GM23338 (cell line): ENCODE measurements at regions not wholly inside any gene's neighbourhood (a gene's known extent, or its start where the extent isn't known, plus 50 kb on each side); places are given as distances from the start of the nearest gene placed in this dataset.

Experiments
- CREB1 ChIP-seq: fragments of 250-450 bp; sonication (Bioruptor Pico); IDR thresholded peaks from 2 replicates; pipeline ENCODE4 v1.5.0; 2020; ENCODE audit warnings: low read depth, mild to moderate bottlenecking, moderate library complexity
- EZH2 ChIP-seq: fragments of 200-600 bp; sonication (generic); IDR thresholded peaks from one replicate; pipeline ENCODE4 v1.8.0; 2017; ENCODE audit warnings: antibody characterized with exemption, mild to moderate bottlenecking, low read depth; ENCODE audit not compliant: unreplicated experiment
- EZH2phosphoT487 ChIP-seq: fragments of 200-600 bp; sonication (generic); IDR thresholded peaks from one replicate; pipeline ENCODE4 v1.8.1; 2018; ENCODE audit warnings: antibody characterized with exemption; ENCODE audit not compliant: unreplicated experiment
- JUNB ChIP-seq: IDR thresholded peaks from one replicate; pipeline ENCODE4 v1.6.1; 2016; ENCODE audit warnings: antibody characterized with exemption; ENCODE audit not compliant: unreplicated experiment
- NANOG ChIP-seq: IDR thresholded peaks from 2 replicates; pipeline ENCODE4 v1.6.1; 2016; ENCODE audit warnings: antibody characterized with exemption, borderline replicate concordance
- POLR2AphosphoS5 ChIP-seq: IDR thresholded peaks from 2 replicates; pipeline ENCODE4 v1.6.1; 2016; ENCODE audit warnings: antibody characterized with exemption, low read depth
- STAT1 ChIP-seq: IDR thresholded peaks from one replicate; pipeline ENCODE4 v1.6.1; 2016; ENCODE audit warnings: antibody characterized with exemption; ENCODE audit not compliant: unreplicated experiment
- ZNF114 ChIP-seq: fragments of 250-450 bp; sonication (Bioruptor Pico); IDR thresholded peaks from 2 replicates; pipeline ENCODE4 v1.5.0; 2020; ENCODE audit warnings: mild to moderate bottlenecking, moderate library complexity
- ZNF331 ChIP-seq: fragments of 250-450 bp; sonication (Bioruptor Pico); IDR thresholded peaks from 2 replicates; pipeline ENCODE4 v1.5.0; 2020; ENCODE audit warnings: low read depth, mild to moderate bottlenecking, moderate library complexity
- TF ChIP-seq, protein P1 (sequence below), 2 experiments: fragments of 200-600 bp in 1 of 2; sonication (generic) in 1 of 2; conservative IDR thresholded peaks; 2 replicates each; pipeline versions ENCODE4 v1.5.1 to v1.6.1; 2016 to 2017; ENCODE audit warnings: antibody characterized with exemption in 2 of 2, low read depth in 2 of 2, mild to moderate bottlenecking in 2 of 2, moderate library complexity in 1 of 2
- TF ChIP-seq, protein P2 (sequence below): IDR thresholded peaks from 2 replicates; pipeline ENCODE4 v1.6.1; 2016; ENCODE audit warnings: antibody characterized with exemption
- TF ChIP-seq, protein P3 (sequence below): IDR thresholded peaks from one replicate; pipeline ENCODE4 v1.6.1; 2018; ENCODE audit warnings: antibody characterized with exemption; ENCODE audit not compliant: unreplicated experiment
- TF ChIP-seq, protein P4 (sequence below): fragments of 250-450 bp; sonication (Bioruptor Pico); IDR thresholded peaks from 2 replicates; pipeline ENCODE4 v1.5.0; 2020; ENCODE audit warnings: mild to moderate bottlenecking, moderate library complexity

DNA sequence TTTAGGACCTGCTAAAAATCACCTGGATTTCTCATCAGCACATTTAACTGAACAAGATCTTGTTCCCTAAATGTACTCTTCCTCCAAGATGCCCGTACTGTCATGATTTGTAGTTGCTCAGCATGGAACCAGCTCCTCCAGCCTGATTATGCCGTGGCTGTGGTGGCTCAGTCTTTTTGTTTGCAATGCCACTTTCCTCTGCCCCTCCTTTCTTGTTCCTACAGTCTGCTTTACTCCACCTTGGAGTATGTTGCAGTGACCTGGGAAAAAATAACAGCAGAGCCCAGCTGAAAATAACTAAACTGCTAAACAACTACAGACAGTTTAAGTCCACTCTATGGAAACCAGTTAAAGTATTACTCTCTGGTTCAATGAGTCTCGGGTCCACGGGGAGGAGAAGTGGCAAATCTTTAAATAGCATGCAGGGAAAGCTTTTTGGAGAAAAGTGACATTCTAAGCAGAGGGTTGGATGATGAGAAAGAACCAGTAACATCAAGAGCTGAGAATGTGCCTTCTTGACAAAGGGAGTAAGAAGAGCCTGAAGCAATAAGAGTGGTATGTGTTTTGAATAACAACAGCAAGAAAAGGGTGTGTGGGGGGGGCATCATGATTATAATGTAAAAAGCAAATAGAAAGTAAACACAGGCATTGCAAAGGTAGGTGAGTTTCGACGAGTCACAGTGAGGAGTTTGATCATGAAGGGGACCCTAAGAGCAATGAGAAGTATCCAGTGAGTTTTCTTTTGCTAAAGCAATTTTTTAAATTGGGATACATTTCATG, 225.7 kb downstream of the TMX3 start:
- TF ChIP-seq, protein P1, sequence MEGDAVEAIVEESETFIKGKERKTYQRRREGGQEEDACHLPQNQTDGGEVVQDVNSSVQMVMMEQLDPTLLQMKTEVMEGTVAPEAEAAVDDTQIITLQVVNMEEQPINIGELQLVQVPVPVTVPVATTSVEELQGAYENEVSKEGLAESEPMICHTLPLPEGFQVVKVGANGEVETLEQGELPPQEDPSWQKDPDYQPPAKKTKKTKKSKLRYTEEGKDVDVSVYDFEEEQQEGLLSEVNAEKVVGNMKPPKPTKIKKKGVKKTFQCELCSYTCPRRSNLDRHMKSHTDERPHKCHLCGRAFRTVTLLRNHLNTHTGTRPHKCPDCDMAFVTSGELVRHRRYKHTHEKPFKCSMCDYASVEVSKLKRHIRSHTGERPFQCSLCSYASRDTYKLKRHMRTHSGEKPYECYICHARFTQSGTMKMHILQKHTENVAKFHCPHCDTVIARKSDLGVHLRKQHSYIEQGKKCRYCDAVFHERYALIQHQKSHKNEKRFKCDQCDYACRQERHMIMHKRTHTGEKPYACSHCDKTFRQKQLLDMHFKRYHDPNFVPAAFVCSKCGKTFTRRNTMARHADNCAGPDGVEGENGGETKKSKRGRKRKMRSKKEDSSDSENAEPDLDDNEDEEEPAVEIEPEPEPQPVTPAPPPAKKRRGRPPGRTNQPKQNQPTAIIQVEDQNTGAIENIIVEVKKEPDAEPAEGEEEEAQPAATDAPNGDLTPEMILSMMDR (conservative IDR thresholded peaks at IDR 0.05; ENCODE audit: low read depth in 2 of 2), result no peak
- no peak for TF ChIP-seq EZH2
- TF ChIP-seq, protein P2, sequence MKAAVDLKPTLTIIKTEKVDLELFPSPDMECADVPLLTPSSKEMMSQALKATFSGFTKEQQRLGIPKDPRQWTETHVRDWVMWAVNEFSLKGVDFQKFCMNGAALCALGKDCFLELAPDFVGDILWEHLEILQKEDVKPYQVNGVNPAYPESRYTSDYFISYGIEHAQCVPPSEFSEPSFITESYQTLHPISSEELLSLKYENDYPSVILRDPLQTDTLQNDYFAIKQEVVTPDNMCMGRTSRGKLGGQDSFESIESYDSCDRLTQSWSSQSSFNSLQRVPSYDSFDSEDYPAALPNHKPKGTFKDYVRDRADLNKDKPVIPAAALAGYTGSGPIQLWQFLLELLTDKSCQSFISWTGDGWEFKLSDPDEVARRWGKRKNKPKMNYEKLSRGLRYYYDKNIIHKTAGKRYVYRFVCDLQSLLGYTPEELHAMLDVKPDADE, result no peak
- TF ChIP-seq, protein P3, sequence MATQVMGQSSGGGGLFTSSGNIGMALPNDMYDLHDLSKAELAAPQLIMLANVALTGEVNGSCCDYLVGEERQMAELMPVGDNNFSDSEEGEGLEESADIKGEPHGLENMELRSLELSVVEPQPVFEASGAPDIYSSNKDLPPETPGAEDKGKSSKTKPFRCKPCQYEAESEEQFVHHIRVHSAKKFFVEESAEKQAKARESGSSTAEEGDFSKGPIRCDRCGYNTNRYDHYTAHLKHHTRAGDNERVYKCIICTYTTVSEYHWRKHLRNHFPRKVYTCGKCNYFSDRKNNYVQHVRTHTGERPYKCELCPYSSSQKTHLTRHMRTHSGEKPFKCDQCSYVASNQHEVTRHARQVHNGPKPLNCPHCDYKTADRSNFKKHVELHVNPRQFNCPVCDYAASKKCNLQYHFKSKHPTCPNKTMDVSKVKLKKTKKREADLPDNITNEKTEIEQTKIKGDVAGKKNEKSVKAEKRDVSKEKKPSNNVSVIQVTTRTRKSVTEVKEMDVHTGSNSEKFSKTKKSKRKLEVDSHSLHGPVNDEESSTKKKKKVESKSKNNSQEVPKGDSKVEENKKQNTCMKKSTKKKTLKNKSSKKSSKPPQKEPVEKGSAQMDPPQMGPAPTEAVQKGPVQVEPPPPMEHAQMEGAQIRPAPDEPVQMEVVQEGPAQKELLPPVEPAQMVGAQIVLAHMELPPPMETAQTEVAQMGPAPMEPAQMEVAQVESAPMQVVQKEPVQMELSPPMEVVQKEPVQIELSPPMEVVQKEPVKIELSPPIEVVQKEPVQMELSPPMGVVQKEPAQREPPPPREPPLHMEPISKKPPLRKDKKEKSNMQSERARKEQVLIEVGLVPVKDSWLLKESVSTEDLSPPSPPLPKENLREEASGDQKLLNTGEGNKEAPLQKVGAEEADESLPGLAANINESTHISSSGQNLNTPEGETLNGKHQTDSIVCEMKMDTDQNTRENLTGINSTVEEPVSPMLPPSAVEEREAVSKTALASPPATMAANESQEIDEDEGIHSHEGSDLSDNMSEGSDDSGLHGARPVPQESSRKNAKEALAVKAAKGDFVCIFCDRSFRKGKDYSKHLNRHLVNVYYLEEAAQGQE, result no peak
- TF ChIP-seq EZH2phosphoT487, result no peak
- TF ChIP-seq POLR2AphosphoS5, result no peak
- TF ChIP-seq, protein P4, sequence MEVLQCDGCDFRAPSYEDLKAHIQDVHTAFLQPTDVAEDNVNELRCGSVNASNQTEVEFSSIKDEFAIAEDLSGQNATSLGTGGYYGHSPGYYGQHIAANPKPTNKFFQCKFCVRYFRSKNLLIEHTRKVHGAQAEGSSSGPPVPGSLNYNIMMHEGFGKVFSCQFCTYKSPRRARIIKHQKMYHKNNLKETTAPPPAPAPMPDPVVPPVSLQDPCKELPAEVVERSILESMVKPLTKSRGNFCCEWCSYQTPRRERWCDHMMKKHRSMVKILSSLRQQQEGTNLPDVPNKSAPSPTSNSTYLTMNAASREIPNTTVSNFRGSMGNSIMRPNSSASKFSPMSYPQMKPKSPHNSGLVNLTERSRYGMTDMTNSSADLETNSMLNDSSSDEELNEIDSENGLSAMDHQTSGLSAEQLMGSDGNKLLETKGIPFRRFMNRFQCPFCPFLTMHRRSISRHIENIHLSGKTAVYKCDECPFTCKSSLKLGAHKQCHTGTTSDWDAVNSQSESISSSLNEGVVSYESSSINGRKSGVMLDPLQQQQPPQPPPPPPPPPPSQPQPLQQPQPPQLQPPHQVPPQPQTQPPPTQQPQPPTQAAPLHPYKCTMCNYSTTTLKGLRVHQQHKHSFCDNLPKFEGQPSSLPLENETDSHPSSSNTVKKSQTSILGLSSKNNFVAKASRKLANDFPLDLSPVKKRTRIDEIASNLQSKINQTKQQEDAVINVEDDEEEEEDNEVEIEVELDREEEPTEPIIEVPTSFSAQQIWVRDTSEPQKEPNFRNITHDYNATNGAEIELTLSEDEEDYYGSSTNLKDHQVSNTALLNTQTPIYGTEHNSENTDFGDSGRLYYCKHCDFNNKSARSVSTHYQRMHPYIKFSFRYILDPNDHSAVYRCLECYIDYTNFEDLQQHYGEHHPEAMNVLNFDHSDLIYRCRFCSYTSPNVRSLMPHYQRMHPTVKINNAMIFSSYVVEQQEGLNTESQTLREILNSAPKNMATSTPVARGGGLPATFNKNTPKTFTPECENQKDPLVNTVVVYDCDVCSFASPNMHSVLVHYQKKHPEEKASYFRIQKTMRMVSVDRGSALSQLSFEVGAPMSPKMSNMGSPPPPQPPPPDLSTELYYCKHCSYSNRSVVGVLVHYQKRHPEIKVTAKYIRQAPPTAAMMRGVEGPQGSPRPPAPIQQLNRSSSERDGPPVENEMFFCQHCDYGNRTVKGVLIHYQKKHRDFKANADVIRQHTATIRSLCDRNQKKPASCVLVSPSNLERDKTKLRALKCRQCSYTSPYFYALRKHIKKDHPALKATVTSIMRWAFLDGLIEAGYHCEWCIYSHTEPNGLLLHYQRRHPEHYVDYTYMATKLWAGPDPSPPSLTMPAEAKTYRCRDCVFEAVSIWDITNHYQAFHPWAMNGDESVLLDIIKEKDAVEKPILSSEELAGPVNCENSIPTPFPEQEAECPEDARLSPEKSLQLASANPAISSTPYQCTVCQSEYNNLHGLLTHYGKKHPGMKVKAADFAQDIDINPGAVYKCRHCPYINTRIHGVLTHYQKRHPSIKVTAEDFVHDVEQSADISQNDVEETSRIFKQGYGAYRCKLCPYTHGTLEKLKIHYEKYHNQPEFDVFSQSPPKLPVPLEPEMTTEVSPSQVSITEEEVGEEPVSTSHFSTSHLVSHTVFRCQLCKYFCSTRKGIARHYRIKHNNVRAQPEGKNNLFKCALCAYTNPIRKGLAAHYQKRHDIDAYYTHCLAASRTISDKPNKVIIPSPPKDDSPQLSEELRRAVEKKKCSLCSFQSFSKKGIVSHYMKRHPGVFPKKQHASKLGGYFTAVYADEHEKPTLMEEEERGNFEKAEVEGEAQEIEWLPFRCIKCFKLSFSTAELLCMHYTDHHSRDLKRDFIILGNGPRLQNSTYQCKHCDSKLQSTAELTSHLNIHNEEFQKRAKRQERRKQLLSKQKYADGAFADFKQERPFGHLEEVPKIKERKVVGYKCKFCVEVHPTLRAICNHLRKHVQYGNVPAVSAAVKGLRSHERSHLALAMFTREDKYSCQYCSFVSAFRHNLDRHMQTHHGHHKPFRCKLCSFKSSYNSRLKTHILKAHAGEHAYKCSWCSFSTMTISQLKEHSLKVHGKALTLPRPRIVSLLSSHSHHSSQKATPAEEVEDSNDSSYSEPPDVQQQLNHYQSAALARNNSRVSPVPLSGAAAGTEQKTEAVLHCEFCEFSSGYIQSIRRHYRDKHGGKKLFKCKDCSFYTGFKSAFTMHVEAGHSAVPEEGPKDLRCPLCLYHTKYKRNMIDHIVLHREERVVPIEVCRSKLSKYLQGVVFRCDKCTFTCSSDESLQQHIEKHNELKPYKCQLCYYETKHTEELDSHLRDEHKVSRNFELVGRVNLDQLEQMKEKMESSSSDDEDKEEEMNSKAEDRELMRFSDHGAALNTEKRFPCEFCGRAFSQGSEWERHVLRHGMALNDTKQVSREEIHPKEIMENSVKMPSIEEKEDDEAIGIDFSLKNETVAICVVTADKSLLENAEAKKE (CRISPR knock-in tag), result no peak
- TF ChIP-seq CREB1 (CRISPR knock-in tag), result no peak
- TF ChIP-seq JUNB, result no peak
- no peak for TF ChIP-seq STAT1
- TF ChIP-seq ZNF331 (CRISPR knock-in tag), result no peak
- TF ChIP-seq ZNF114 (CRISPR knock-in tag), result no peak
- peak; percentile 64; the same call in 1 of the 2 replicates for TF ChIP-seq NANOG
